B cell (primary cell): ENCODE measurements at regions not wholly inside any gene's neighbourhood (a gene's known extent, or its start where the extent isn't known, plus 50 kb on each side); places are given as distances from the start of the nearest gene placed in this dataset.

ENCODE experiments used
- ATAC-seq: fragments of 200-7000 bp; cut with Tn5 transposase; one replicate; pipeline ENCODE4 v1.10.0; 2021; ENCODE audit warnings: low read depth, mild to moderate bottlenecking, moderate number of reproducible peaks, moderate library complexity
- CTCF ChIA-PET: fragments of 350-600 bp; sonication (Branson Sonifier 250); formaldehyde crosslinking; loops from one replicate; lab custom pipeline; 2021; ENCODE audit warnings: antibody characterized with exemption, inconsistent platforms; lab: Charles Lee
- POLR2A ChIA-PET: fragments of 350-600 bp; sonication (Branson Sonifier 250); formaldehyde crosslinking; loops from one replicate; lab custom pipeline; 2021; ENCODE audit warnings: antibody characterized with exemption; lab: Charles Lee
- DNase-seq: peaks from one replicate; pipeline ENCODE4 v3.0.0; 2013
- H2AFZ ChIP-seq: 2 replicates; pipeline ENCODE4 v1.6.1; 2012; ENCODE audit warnings: mild to moderate bottlenecking, low read depth, low read length; ENCODE audit not compliant: insufficient read depth, poor library complexity, severe bottlenecking
- H3K27ac ChIP-seq, 2 donors: 1 replicate in 1 of 2; 2 replicates in 1 of 2; pipeline ENCODE4 v1.5.1; 2012 to 2013; ENCODE audit warnings: low read length in 2 of 2, mild to moderate bottlenecking in 2 of 2, moderate library complexity in 1 of 2
- H3K27me3 ChIP-seq, 4 experiments: fragments of 200-600 bp in 1 of 4; sonication (generic) in 1 of 4; replicated peaks in 1 of 4; 1 replicate in 2 of 4; 2 replicates in 2 of 4; pipeline versions ENCODE4 v1.6.1 to v1.7.0; 2013 to 2016; ENCODE audit warnings: low read length in 3 of 4, mild to moderate bottlenecking in 2 of 4, mixed read lengths in 1 of 4, moderate library complexity in 1 of 4; ENCODE audit not compliant: insufficient read depth in 4 of 4, control insufficient read depth in 3 of 4; ENCODE audit errors: control extremely low read depth in 1 of 4
- H3K36me3 ChIP-seq, 2 experiments: replicated peaks in 1 of 2; 1 replicate in 1 of 2; 2 replicates in 1 of 2; pipeline versions ENCODE4 v1.6.1 to v1.7.1; 2013; ENCODE audit warnings: low read length in 1 of 2; ENCODE audit not compliant: insufficient read depth in 2 of 2, control insufficient read depth in 1 of 2; ENCODE audit errors: control extremely low read depth in 1 of 2, extremely low read depth in 1 of 2
- H3K4me1 ChIP-seq, 2 donors: fragments of 200-600 bp in 1 of 2; sonication (generic) in 1 of 2; 1 replicate in 1 of 2; 2 replicates in 1 of 2; pipeline versions ENCODE4 v1.5.1 to v1.6.1; 2013 to 2017; ENCODE audit warnings: low read length in 2 of 2; ENCODE audit not compliant: control insufficient read depth in 2 of 2, insufficient read depth in 2 of 2
- H3K4me2 ChIP-seq: replicated peaks from 2 replicates; pipeline ENCODE3; 2012; ENCODE audit warnings: mild to moderate bottlenecking, low read depth, low read length; ENCODE audit not compliant: poor library complexity, severe bottlenecking
- H3K4me3 ChIP-seq, 5 experiments: fragments of 200-600 bp in 1 of 5; sonication (generic) in 1 of 5; 1 replicate in 3 of 5; 2 replicates in 2 of 5; pipeline versions ENCODE4 v1.5.1 to v1.7.0; 2011 to 2016; ENCODE audit warnings: low read length in 4 of 5, mild to moderate bottlenecking in 4 of 5, low read depth in 2 of 5, control low read depth in 1 of 5, moderate library complexity in 1 of 5; ENCODE audit not compliant: insufficient read depth in 1 of 5; ENCODE audit errors: control extremely low read depth in 1 of 5, extremely low read depth in 1 of 5
- H3K79me2 ChIP-seq: fragments of 200-600 bp; sonication (generic); one replicate; pipeline ENCODE4 v1.6.0; 2016; ENCODE audit warnings: low read length; ENCODE audit not compliant: control insufficient read depth, insufficient read depth
- H3K9ac ChIP-seq: fragments of 200-600 bp; sonication (generic); 2 replicates; pipeline ENCODE4 v1.6.1; 2017; ENCODE audit warnings: mild to moderate bottlenecking, low read length, moderate library complexity
- H3K9me3 ChIP-seq, 3 donors: one replicate each; pipeline versions ENCODE4 v1.6.1 to v1.7.1; 2013; ENCODE audit warnings: low read length in 2 of 3; ENCODE audit not compliant: control insufficient read depth in 2 of 3, insufficient read depth in 1 of 3; ENCODE audit errors: control extremely low read depth in 1 of 3
- H4K20me1 ChIP-seq: 2 replicates; pipeline ENCODE4 v1.6.0; 2012; ENCODE audit warnings: mild to moderate bottlenecking, low read length; ENCODE audit not compliant: insufficient read depth, control insufficient read depth, poor library complexity, severe bottlenecking
- H3K27ac Mint-ChIP-seq: one replicate; pipeline ENCODE4 v1.8.0; 2021; ENCODE audit warnings: mixed read lengths
- H3K27me3 Mint-ChIP-seq: one replicate; pipeline ENCODE4 v1.8.0; 2021; ENCODE audit warnings: mixed read lengths
- H3K4me1 Mint-ChIP-seq: one replicate; pipeline ENCODE4 v1.8.0; 2021; ENCODE audit warnings: mixed read lengths
- H3K4me3 Mint-ChIP-seq: one replicate; pipeline ENCODE4 v1.8.0; 2021; ENCODE audit warnings: mixed read lengths
- H3K9me3 Mint-ChIP-seq: one replicate; pipeline ENCODE4 v1.8.0; 2022; ENCODE audit warnings: mixed read lengths; ENCODE audit not compliant: insufficient read depth
- EZH2 ChIP-seq: IDR thresholded peaks from 2 replicates; pipeline ENCODE4 v1.6.1; 2012; ENCODE audit warnings: borderline replicate concordance, low read depth, mild to moderate bottlenecking, moderate library complexity, low read length; ENCODE audit not compliant: insufficient read depth, poor library complexity, severe bottlenecking
- WGBS: methylation state at CpG from one replicate; pipeline ENCODE4 v1.1.5; 2013; ENCODE audit warnings: missing lambda C conversion rate; ENCODE audit not compliant: insufficient coverage; 5-methylcytosine and 5-hydroxymethylcytosine counted together
- intact Hi-C: fragments of 100-400 bp; cut with micrococcal nuclease; formaldehyde crosslinking; loops from one replicate; pipeline ENCODE4 v1.10.0; 2022
- TF ChIP-seq, protein P1 (sequence below): fragments of 200-600 bp; IDR thresholded peaks from one replicate; pipeline ENCODE4 v1.8.0; 2022; ENCODE audit warnings: antibody characterized with exemption, mild to moderate bottlenecking

- no peak for ATAC-seq
- Mint-ChIP-seq H3K4me1 (no peaks in the 10 kb centered on the region), H3K27me3 (no peaks in the 10 kb centered on the region), H3K4me3 (no peak overlapping the region), H3K9me3 (peaks cover 2% of the 10 kb centered on the region), H3K27ac (no peak overlapping the region)
- intact Hi-C loops = no loop called here
- no peaks in the 10 kb centered on the region for H3K27me3 ChIP-seq
- no peak overlapping the region for H3K27ac ChIP-seq
- H3K4me2 ChIP-seq = no peak overlapping the region
- DNase-seq = no peak
- no peaks in the 10 kb centered on the region for H3K4me1 ChIP-seq
- H3K36me3 ChIP-seq = no peaks in the 10 kb centered on the region
- no peak overlapping the region for H2AFZ ChIP-seq
- H3K4me3 ChIP-seq = no peak overlapping the region
- TF ChIP-seq EZH2 = no peak
- TF ChIP-seq, protein P1, sequence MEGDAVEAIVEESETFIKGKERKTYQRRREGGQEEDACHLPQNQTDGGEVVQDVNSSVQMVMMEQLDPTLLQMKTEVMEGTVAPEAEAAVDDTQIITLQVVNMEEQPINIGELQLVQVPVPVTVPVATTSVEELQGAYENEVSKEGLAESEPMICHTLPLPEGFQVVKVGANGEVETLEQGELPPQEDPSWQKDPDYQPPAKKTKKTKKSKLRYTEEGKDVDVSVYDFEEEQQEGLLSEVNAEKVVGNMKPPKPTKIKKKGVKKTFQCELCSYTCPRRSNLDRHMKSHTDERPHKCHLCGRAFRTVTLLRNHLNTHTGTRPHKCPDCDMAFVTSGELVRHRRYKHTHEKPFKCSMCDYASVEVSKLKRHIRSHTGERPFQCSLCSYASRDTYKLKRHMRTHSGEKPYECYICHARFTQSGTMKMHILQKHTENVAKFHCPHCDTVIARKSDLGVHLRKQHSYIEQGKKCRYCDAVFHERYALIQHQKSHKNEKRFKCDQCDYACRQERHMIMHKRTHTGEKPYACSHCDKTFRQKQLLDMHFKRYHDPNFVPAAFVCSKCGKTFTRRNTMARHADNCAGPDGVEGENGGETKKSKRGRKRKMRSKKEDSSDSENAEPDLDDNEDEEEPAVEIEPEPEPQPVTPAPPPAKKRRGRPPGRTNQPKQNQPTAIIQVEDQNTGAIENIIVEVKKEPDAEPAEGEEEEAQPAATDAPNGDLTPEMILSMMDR = no peak
- POLR2A ChIA-PET = no interaction called here
- no peaks in the 10 kb centered on the region for H3K9me3 ChIP-seq
- CTCF ChIA-PET = no interaction called here
- H3K79me2 ChIP-seq = no peaks in the 10 kb centered on the region
- no peak overlapping the region for H3K9ac ChIP-seq
- WGBS = 89% methylated on average over 1 of the region's 4 CpGs
- no peaks in the 10 kb centered on the region for H4K20me1 ChIP-seq
These were observed 124.2 kb upstream of the TSPAN8 start for GRCh38 chr12:71282020-71282419.

DNA sequence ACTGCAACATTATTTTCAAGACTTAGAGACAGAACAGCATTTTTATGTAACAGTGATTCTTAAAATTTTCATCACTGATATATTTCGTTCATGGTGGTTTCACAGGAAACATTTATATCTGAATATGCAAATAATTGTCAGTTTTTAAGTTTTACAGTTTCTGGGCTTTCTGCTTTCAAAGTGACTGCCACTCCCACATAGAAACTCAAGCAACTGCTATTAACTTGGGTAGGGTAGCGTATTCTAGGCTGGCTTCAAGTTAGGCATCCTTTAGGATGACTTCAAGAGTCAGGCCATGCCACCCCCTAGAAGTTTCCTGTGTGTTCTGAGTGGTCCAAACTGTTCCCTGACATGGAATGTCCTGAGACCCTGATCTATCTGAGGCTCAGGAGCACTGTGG, 123.6 kb upstream of the TSPAN8 start:
- H3K27me3 ChIP-seq = no peaks in the 10 kb centered on the region
- H4K20me1 ChIP-seq = no peaks in the 10 kb centered on the region
- WGBS = no CpG with 5 or more reads among the region's 2 CpGs
- TF ChIP-seq, protein P1 = no peak
- TF ChIP-seq EZH2 = no peak
- H3K79me2 ChIP-seq = no peaks in the 10 kb centered on the region
- ChIA-PET POLR2A (no interaction called here), CTCF (no interaction called here)
- no peak for DNase-seq
- H3K4me3 ChIP-seq = no peak overlapping the region
- no peak overlapping the region for H2AFZ ChIP-seq
- ATAC-seq = no peak
- Mint-ChIP-seq H3K9me3 (peaks cover 2% of the 10 kb centered on the region), H3K27ac (no peak overlapping the region), H3K27me3 (no peaks in the 10 kb centered on the region), H3K4me1 (no peaks in the 10 kb centered on the region), H3K4me3 (no peak overlapping the region)
- H3K27ac ChIP-seq = no peak overlapping the region
- no peak overlapping the region for H3K9ac ChIP-seq
- H3K9me3 ChIP-seq = no peaks in the 10 kb centered on the region
- H3K36me3 ChIP-seq = no peaks in the 10 kb centered on the region
- no peak overlapping the region for H3K4me2 ChIP-seq
- H3K4me1 ChIP-seq = no peaks in the 10 kb centered on the region
- intact Hi-C loops = no loop called here
